ENCODE measurements at regions not wholly inside any gene's neighbourhood (a gene's known extent, or its start where the extent isn't known, plus 50 kb on each side); places are given as distances from the start of the nearest gene placed in this dataset.

GRCh38 chr5:155295111-155295510 is 281.6 kb downstream of the KIF4B start:
- no peak for TF ChIP-seq CTCF (IDR thresholded peaks at IDR 0.05; ENCODE audit: borderline replicate concordance, extremely low read depth, low read length, poor library complexity, severe bottlenecking)
- no peak for TF ChIP-seq EZH2 (IDR thresholded peaks at IDR 0.05; ENCODE audit: borderline replicate concordance, low read depth, low read length, severe bottlenecking)

Data from DND-41 (cell line).